HG02973 (cell line): ENCODE measurements at regions not wholly inside any gene's neighbourhood (a gene's known extent, or its start where the extent isn't known, plus 50 kb on each side); places are given as distances from the start of the nearest gene placed in this dataset.

Experiments
- ATAC-seq: cut with Tn5 transposase; IDR thresholded peaks from one replicate; pipeline ENCODE4 v1.9.1; 2021; ENCODE audit warnings: moderate library complexity; ENCODE audit not compliant: unreplicated experiment

DNA sequence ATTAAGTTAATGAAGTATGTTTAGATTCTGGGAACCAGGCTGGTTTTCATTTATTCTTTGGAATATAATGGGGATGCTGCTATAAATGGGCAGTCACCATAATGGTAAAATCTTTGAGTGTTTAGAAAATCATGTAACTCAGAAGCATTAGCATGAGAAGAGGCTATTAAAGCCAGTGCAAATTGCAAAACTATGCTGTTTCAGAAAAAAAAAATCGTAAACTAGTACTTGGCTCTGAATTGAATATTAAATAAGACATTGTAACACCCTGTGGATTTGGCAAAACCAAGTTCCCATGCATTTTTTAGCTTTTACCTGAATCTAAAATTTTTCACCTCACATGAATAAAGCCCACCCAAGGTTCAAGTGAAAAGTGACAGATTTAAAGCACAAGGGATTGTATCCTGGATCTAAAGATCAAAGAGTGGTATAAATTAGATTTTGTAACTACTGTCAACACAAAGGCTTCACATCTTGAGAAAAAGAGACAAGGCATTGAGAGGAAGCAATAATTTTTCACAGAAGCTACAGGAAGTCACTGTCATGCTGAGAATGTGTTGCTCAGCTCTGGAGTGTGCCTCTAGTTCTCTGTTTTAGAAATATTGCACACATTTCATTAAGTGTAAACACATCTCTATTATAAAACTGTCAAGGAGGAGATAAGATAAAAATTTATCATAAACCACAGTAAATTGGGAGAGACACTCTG is 142.2 kb downstream of the ABCA8 start:
- no peak for ATAC-seq

DNA sequence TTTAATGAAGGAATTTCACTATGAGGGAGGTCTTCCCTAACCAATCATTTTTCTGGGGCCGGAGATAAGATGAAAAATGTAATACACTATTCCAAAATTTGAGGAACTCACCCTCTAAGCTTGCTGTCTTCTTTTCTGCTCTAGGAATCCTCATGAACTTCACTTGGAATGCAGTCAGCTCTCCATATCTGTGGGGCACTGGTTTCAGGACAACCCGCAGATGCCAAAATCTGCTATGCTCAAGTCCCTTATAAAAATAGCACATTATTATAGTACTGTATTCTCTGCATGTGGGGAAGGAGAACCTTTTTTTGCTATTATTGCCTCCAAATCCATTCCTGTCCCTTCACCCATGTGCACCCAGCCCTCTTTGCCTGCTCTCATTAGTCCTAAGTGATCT is 146.0 kb downstream of the ABCA8 start:
- ATAC-seq = no peak

DNA sequence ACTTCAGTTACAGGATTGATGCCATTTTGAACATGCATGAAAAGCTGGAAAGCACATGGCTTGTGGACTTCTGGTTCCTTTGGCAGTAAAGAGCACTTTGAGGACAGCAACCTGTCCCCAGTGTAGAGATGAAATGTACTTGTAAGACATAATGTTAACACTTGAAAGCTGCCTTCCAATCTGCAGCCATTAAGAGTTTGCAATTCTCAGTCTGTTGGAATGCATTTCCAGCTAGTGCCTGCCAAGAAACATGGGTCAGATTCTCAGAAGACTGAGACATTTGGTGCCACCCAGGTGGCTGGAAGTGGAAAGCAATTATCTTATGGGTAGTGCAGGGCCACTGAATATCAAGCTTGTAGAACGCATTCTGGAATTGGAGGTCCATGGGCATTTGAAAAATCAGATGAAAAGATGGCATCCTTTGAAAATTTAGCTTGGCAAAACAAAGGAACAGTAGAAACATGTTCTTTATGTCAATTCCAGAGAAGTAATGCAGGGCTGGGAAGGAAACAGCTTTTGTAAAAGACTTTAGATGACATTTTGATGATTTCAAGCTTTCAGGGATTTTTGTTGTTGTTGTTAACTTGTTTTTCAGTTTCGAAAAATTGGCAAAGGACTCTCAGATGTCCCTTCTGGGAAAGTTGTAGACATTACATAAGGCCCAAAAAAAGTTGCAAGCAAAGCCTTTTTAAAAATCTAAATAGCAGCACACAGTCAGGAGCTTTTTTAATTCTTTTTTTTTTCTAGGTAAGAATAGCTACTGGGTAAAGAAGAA is 147.0 kb downstream of the ABCA8 start:
- ATAC-seq = no peak

DNA sequence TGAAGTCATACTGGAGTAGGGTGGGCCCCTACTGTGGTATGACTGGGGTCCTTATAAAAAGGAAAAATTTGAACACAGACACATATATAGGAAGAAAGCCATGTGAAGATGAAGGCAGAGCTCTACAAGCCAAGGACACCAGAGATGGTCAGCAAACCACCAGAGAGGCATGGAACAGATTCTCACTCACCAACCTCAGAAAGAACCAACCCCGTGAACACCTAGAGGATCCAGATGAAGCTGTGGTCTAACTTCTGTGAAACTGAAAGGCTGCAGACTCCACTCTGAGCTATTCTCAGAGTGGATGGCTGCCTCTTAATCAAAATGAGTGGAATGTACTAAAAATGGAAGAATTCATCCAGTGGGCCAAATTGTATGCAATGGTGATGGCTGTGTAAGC is 149.6 kb downstream of the ABCA8 start:
- no peak for ATAC-seq

DNA sequence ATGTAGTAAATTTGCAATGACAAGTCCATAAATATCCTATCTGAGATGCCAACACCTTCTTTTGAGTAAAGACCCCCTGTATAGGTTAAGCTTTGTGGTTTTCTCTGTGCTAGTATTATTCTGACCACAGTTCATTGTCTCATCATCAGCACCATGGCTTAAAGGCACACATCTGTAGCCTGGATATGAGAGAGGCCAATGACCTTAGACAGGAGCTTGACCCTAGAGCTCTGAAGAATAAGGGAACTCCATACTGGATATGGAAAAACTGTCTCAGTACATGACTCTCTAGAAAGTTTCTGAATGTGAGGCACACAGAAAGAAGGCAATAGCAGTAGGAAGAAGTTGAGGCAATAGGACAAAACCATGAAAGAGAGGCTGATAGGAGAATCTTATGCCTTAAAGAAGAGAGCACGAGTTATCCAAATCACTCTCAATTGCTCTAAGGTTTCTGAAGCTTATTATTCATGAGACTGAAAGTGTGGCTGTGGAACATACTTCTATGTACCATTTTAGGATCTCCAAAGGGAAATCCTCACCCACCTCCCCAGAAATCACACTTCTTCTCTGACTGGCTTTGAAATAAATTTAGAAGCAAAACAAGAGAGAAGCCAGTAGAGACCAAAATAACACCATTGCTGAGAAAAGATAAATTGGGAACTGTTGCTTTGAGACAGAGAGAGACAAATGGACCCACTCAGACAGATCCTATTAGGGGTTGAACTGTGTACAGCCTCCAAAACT is 150.2 kb downstream of the ABCA8 start:
- no peak for ATAC-seq

DNA sequence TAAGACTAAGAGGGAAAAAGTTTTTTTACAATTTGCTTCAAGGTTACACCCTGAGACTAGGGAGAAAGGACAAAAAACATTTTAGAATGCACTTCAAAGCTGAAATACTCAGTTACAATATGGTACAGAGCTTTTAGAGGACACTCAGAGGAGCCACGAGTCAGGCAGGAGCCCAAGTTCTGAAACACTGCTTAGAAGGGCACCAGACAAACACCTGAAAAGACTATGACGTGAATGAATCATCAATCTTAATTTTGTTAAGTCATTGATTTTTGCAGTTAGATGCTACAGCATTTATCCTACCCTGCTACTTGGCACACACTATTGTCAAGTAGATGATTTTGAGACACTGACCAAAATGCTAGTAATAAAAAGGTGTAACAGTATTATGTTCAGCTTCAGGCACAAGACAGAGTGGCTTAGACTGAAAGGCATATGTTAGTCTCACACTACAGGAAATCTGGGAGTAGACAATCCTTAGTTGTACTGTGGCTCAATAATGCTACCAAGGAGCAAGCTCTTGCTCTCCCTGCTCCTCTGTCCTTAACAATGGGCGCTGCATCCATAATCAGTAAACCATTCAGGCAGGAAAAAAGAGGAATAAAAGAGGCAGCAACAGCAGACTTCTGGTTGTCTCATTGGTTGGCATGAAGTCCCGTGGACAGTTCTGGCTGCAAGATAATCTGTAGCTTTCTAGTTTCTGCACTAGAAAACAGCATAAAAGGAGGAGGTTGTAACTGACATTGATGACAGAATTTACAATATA is 151.8 kb downstream of the ABCA8 start:
- ATAC-seq = no peak

DNA sequence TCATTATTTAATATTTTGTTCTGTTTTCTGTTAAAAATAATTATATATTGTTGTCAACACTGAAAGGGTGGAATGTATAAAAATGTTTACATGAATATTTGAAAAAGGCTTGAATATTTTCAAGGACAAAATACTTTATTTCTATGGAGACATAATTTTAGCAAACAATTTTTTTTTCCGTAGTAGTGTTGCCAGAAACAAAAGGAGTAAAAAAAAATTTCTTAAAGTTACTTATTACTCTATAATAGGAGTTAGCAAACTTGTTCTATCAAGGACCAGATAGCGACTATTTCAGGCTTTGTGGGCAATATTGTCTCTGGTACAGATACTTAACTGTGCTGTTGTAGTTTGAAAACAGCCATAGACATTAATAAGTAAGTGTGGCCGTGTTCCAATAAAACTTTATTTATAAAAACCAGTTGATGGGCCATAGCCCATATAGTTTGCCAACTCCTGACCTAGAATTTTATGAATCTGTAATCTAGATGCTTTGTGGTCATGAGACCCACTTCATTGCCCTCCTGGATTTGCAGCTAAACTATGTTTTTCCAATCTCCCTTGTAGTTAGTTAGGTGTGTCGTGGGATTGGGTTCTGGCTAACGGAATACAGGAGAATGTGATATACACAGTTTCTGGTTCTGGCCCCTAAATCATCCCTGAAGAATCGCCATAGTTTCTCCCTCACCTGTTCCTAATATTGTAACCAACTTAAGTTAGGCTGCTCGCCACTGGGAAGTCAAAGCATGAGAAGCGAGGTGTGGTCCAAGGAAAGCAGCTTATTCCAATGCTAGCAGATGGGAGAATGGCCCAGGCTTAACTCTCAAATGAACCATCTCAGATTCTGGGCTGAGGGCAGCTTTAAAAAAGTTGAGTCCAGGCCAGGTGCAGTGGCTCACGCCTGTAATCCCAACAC is 153.6 kb downstream of the ABCA8 start:
- no peak for ATAC-seq

DNA sequence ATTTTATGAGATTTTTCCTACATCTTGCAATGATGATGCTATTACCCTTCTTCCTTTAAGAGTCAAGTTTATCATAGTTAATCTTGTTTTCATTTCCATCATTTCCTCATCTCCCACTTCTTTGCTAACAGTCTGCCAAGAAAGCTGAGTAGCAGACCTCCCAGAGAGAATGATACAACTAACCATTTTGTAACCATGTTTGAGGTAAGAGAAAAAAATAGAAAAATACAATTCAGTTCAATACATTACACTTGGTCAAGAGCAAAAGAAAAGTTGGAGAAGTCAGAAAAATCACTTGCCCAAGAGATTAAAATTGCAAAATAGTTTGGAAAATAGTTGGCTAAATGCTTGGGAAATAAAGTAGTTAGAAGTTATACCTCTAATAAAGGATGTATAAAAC is 154.4 kb downstream of the ABCA8 start:
- no peak for ATAC-seq

DNA sequence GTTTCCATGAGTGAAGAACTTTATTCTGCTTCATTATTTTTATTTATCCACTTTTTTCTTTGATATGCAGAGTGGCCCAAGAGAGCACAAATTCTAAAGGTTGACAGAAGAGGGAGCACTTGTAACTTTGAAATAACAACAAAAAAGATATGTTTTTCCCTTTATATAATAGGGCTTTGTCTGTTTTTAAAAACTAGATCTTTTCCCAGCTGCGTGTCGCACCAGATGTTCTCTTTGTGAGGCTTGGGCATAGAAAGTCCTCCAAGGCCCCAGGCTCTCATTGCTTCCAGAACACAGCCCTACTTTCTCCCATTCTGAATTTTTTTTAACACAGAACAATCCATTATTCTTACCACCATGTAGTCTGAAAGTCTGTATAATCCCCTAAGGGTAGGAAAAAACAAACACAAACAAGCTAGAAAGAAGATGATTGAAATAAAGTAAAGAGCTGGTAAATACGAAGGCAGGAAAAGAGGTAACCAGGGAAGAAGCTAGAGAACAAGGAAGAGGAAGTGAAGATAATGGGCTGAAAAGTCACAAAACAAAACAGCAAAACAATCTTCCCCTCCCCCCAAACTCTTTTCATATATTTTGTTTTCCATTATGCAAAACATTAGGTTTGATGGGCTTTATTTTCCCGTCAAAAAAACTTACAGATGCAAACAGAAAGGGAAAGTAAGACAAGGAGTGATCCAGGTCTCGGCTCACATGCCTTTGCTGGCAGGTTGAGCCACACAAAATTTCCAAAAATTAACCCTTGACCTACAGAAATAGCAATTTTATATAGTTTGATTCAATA is 160.4 kb downstream of the ABCA8 start:
- ATAC-seq = no peak

DNA sequence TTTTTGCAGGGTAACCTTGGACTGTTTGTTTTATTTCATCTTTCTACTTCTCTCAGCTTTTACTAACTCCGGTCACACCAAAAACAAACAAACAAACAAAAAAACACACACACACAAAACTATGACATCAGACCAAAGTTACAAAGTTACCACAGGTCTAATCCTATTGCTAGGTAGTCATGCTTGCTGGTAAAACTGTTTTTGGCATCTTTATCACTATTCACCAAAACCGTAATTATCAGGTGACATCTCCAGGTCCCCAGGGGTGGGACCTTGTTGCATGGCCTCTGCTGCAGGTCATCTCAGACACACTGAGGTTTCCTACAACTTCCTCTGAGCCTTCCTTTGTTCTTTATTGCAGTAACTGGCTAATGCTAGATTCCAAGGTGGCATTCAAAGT is 162.3 kb downstream of the ABCA8 start:
- ATAC-seq = no peak

DNA sequence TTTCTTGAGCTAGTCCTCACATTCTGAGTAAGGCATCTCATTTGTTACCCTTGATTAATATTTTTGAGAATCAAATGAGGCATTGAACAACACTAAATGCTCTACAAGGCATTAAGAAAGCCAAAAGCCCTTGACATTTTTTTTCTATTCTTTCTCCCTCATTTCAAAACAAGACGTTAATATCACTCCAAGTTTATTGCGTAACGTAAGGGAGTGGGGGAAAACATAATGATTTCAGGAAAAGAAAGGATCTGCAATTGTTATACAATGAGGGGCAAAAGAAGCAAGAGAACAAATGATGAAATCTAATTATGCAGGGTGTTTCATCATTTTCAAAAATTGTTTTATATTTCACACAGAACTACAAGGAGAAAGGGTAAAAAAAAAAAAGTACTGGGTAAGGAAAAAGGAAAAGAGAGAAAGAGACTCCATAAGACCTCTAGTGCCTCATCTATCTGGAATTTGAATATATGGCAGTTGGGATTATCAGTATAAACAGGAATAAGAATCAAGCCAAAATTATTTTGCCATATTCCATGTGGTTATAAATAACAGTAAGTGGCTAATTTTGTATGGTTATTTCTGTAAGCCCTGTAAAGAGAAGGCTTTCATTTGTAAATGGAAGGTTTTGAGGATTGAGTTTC is 163.0 kb downstream of the ABCA8 start:
- no peak for ATAC-seq

DNA sequence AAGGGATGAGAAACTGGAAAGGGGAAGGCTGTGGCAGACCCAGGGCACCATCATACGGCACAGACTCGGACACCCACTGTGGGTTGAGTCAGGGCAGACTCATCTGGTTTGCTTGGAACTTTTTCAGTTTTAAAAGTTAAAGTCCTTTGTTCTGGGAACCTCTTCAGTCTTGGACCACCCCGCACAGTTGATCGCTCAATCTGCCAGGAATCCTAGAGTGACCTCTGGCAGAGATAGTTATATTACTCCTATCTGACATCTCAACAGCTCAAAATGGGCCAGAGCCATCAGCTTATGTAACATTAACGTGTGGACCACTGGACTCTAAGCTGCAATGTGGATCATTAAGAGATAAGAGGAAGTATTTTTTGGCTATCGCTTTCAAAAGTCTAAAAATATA is 164.3 kb downstream of the ABCA8 start:
- ATAC-seq = no peak

DNA sequence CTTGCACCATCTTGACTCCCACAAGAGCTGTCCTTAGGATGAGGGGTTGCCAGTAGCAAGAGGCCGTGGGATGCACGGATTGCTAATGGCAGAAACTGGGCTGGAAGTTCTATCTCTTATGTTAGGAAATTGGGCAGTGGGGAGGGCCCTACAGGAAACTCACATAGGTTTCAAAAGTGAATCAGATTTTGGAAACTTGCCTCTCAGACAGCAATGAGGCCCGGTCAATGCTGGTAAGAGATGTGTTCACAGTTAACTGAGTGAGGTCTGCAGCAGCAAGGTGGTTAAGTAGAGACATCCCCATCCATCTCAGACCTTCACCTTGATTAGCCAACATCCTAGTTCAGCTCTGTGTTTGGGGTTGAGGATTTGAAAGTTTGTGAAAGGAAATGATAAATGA is 164.7 kb downstream of the ABCA8 start:
- ATAC-seq = no peak

DNA sequence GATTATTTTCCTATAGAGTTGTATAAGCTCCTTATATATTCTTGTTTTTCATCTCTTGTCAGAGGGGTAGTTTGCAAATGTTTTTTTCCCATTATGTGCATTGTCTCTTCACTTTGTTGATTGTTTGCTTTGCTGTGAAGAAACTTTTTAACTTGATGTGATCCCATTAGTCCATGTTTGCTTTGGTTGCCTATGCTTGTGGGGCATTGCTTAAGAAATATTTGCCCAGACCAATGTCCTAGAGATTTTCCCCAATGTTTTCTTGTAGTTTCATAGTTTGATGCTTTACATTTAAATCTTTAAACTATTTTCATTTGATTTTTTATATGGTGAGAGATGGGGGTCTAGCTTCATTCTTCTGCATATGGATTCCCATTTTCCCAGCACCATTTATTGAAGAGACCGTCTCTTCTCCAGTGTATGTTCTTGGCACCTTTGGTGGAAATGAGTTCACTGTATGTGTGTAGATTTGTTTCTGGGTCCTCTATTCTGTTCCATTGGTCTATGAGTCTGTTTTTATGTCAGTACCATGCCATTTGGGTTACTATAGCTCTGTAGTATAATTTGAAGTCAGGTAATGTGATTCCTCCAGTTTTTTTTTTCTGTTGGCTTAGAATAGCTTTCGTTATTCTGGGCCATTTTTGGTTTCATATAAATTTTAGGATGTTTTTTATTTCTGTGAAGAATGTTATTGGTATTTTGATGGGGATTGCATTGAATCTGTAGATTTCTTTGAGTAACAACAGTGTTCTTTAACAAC is 165.8 kb downstream of the ABCA8 start:
- no peak for ATAC-seq

DNA sequence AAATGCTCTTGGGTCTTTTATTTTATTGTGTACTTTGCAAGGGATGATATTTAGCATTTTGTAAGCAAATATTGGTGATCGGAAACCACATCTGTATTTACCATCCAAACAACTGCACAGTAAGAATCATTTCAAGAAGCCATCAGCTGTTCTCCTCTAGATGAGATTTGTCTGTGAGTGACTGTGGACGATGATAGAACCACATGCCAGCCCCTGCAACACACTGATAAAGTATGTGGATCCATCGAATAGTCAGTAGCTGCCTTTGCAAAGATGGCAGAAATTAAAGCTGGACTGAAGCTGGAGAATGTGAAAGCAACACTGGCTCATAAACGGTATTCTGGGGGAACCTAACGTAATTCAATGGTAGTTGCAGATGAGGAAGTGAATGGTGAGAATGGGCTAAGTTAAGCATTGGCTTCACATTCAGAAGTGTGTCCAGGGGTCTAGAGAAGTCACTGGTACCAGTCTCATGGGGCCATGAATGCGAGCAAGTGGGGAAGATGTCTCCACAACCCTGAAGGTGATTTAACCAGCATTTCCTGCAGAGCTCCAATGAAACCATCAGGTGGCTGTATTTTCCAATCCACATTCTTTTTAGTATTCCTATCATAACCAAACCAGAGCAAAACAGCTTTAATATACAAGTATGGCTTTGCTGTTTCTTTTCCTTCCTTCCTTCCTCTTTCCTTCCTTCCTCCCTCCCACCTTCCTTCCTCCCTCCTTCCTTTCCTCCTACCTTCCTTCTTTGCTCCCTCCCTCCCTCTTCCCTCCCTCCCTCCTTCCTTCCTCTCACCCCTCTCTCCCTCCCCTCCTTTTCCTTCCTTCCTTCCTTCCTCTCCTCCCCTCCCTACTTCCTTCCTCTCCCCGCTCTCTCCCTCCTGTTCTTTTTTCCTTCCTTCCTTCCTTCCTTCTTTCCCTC is 169.4 kb downstream of the ABCA8 start:
- ATAC-seq = no peak

DNA sequence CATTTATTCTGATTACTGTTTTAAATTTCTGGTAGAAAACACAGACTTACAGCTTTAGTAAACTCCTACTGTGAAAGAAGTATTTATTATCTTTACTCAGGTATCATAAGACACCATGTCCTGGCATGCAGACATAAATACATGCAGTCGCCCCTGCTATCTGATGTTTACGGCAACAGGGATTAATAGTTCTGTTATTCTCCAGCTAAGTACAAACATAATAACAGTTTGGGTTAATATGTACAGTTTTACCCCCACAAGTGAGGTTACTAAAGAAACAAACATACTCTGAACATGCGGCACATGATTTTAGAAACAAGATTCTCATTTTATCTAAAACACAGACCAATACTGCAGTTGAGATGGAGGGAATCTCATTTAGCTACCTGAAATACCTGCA is 170.8 kb downstream of the ABCA8 start:
- no peak for ATAC-seq

DNA sequence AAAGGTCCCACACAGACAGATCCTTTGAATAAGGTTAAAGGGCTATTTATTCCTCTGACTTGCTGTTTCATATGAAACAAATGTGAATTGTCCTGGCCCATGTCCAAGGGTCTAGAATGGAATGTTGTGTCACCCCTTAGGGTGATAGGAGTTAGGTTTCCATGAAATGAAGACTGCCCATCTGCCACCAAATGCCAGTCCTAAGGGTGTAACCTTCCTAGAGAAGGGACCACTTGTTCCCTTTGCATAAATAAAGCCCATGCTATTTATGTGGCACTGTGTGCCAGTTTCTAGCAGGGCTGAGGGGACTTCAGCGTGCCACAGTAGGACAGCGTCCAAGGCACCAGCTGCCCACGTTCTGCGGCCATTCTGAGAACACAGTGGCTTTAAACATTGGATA is 171.3 kb downstream of the ABCA8 start:
- no peak for ATAC-seq
